HG02798 (cell line): ENCODE measurements at regions not wholly inside any gene's neighbourhood (a gene's known extent, or its start where the extent isn't known, plus 50 kb on each side); places are given as distances from the start of the nearest gene placed in this dataset.

Experiments
- ATAC-seq: cut with Tn5 transposase; IDR thresholded peaks from one replicate; pipeline ENCODE4 v1.9.1; 2021; ENCODE audit warnings: mild to moderate bottlenecking; ENCODE audit not compliant: unreplicated experiment, poor library complexity

GRCh38 chr14:97456462-97456861, 659.3 kb downstream of the VRK1 start:
- ATAC-seq: no peak

GRCh38 chr14:97456958-97457357, 659.8 kb downstream of the VRK1 start:
- ATAC-seq: no peak

- ATAC-seq: no peak
Observed at GRCh38 chr14:97457575-97458085, 660.4 kb downstream of the VRK1 start.

GRCh38 chr14:97458255-97458654, 661.1 kb downstream of the VRK1 start:
- ATAC-seq: no peak

GRCh38 chr14:97458661-97459579, 661.7 kb downstream of the VRK1 start:
- no peak for ATAC-seq

- no peak for ATAC-seq
Observed at GRCh38 chr14:97462081-97462480, 664.9 kb downstream of the VRK1 start.

- no peak for ATAC-seq
Observed at GRCh38 chr14:97468220-97468619, 671.0 kb downstream of the VRK1 start.

- no peak for ATAC-seq
Observed at GRCh38 chr14:97477353-97477752, 680.2 kb downstream of the VRK1 start.

- ATAC-seq: no peak
Observed at GRCh38 chr14:97485201-97485600, 688.0 kb downstream of the VRK1 start.

GRCh38 chr14:97486601-97487120, 689.5 kb downstream of the VRK1 start:
- no peak for ATAC-seq

- ATAC-seq: no peak
Observed at GRCh38 chr14:97489750-97490149, 692.6 kb downstream of the VRK1 start.

- no peak for ATAC-seq
Observed at GRCh38 chr14:97490521-97491070, 693.4 kb downstream of the VRK1 start.

- no peak for ATAC-seq
Observed at GRCh38 chr14:97491697-97492096, 694.5 kb downstream of the VRK1 start.

GRCh38 chr14:97499790-97500481, 702.8 kb downstream of the VRK1 start:
- no peak for ATAC-seq

GRCh38 chr14:97506626-97507025, 709.4 kb downstream of the VRK1 start:
- no peak for ATAC-seq

- no peak for ATAC-seq
Observed at GRCh38 chr14:97513891-97514290, 716.7 kb downstream of the VRK1 start.

- no peak for ATAC-seq
Observed at GRCh38 chr14:97517566-97518234, 720.5 kb downstream of the VRK1 start.

- no peak for ATAC-seq
Observed at GRCh38 chr14:97523936-97524335, 726.8 kb downstream of the VRK1 start.

GRCh38 chr14:97524589-97525319, 727.6 kb downstream of the VRK1 start:
- no peak for ATAC-seq

- ATAC-seq: no peak
Observed at GRCh38 chr14:97527993-97528392, 730.8 kb downstream of the VRK1 start.
